ENCODE measurements at regions not wholly inside any gene's neighbourhood (a gene's known extent, or its start where the extent isn't known, plus 50 kb on each side); places are given as distances from the start of the nearest gene placed in this dataset.

DNA sequence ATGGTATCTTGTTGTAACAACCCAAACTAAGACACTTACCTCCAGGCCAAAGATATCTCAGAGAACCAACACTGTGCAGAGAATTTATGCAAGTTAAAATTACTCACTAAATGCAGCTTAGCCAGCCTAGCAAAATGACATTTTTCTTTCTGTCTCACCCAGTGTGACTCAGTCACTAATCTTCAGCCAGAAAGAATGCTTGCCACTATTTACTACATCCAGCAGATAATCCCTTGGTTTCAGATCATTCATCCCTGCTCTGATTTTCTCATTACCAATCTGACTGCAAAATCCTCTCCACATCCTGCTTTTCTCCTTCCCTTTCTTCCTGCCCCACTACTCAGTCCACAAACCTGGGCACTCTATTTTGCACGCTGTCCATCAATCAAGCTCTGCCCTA lies 93.5 kb upstream of the NEBL start:
- DNase-seq (ENCODE audit: low read depth) = peak; percentile 39

GRCh38 chr10:20988357-20988983 lies 91.4 kb upstream of the NEBL start:
- DNase-seq (ENCODE audit: low read depth) = no peak

DNA sequence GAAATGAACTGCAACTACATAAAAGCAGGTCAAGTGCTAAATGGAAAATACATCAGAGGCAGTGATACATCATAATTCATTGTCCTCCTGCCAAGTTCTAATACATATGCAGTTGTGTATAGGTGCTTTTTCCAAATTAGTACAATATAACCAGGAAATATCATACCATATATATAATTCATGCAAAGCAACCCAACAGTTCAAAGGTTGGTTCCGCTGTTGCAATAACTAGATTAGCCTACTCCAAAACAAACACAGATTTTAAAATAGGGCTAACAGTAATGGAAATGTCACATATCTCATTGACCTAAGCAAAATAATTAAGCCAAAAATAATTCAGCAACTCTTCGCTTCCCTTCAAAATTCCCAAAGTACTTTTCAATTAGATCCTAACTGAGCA lies 88.9 kb upstream of the NEBL start:
- no peak for DNase-seq (ENCODE audit: low read depth)

- DNase-seq (ENCODE audit: low read depth) = no peak
Observed at GRCh38 chr10:20984662-20985061, 87.6 kb upstream of the NEBL start.

GRCh38 chr10:20981419-20981953 lies 84.4 kb upstream of the NEBL start:
- DNase-seq (ENCODE audit: low read depth) = no peak

GRCh38 chr10:20978617-20979016 lies 81.5 kb upstream of the NEBL start:
- DNase-seq (ENCODE audit: low read depth) = no peak

GRCh38 chr10:20977300-20977699 lies 80.2 kb upstream of the NEBL start:
- DNase-seq (ENCODE audit: low read depth) = no peak

DNA sequence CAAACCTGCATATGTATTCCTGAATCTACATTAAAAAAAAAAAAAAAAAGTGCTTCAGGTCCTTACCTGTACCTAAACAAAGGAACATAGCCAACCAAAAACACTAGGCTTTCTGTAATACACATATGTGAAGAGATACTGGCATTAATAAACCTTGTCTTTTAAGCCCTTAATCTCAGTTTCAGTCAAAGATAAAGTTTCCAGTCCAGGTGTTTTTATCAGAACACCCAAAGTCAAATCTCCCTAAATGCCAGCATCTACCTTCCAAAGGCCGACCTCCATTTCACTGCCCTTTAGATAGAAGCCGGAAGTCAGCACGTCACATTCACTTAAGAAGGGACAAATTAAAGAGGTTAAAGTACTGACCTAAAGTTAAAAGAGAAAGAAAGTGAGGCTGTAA lies 79.8 kb upstream of the NEBL start:
- DNase-seq (ENCODE audit: low read depth) = no peak

GRCh38 chr10:20976390-20976789 lies 79.3 kb upstream of the NEBL start:
- no peak for DNase-seq (ENCODE audit: low read depth)

DNA sequence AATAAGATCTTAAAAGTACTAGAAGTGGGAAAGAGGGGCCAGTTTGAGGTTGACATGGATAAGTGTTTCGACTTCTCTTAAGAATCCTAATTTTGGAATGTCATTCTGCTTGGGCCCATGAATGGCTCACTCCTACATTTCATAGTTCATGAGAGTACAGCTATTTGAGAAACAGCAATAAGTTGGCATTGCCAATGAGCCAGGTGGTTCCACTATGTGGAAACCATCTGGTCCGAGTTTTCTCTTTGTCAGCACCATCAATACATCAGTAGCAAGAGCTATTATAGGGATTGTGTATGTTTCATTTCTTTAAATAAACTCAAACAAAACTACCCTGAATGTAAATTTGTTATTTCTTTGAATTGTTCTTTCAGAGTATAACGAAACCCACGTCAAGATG lies 78.1 kb upstream of the NEBL start:
- DNase-seq (ENCODE audit: low read depth) = no peak

DNA sequence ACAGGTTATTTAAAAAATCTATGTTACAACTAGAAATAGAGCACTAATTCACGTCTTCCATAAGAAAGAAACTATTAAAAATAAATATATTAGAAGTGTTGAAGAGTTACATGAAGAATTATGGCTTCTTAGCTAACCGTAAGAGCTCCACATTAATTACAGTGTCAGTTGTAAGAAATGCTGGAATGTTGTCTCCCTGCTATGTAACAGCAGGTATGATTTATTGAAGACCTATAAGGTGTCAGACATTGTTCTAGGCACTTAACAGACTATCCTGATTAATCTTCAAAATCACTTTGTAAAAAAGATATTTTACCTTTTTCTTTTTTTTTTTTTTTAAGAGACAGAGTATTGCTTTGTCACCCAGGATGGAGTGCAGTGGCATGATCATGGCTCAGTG lies 75.8 kb upstream of the NEBL start:
- no peak for DNase-seq (ENCODE audit: low read depth)

- DNase-seq (ENCODE audit: low read depth) = no peak
Observed at GRCh38 chr10:20971901-20972300, 74.8 kb upstream of the NEBL start.

DNA sequence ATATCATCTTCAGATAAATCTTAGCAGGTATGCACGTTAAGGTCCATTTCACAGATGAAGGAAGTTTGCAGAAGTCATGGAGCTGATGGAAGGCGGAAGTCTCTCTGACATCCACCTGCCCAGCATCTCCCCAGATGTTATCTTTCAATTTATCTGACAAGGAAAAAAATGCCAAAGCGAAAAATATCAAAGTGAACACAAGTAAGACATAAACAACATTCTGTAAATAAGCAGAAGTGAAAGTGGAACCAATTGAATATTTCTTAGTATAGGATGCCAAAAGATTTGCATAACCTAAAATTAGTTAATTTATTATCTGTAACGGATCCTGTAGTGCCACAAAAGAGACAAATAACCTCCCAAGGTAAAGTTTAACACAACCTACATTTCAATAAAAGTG lies 73.6 kb upstream of the NEBL start:
- no peak for DNase-seq (ENCODE audit: low read depth)

- DNase-seq (ENCODE audit: low read depth) = peak; percentile 6
Observed at GRCh38 chr10:20970044-20970443, 72.9 kb upstream of the NEBL start.

GRCh38 chr10:20966426-20966825 lies 69.3 kb upstream of the NEBL start:
- DNase-seq (ENCODE audit: low read depth) = no peak

- DNase-seq (ENCODE audit: low read depth) = no peak
Observed at GRCh38 chr10:20963721-20964595, 66.8 kb upstream of the NEBL start.

- no peak for DNase-seq (ENCODE audit: low read depth)
Observed at GRCh38 chr10:20963056-20963455, 65.9 kb upstream of the NEBL start.

- DNase-seq (ENCODE audit: low read depth) = no peak
Observed at GRCh38 chr10:20962165-20962564, 65.1 kb upstream of the NEBL start.

DNA sequence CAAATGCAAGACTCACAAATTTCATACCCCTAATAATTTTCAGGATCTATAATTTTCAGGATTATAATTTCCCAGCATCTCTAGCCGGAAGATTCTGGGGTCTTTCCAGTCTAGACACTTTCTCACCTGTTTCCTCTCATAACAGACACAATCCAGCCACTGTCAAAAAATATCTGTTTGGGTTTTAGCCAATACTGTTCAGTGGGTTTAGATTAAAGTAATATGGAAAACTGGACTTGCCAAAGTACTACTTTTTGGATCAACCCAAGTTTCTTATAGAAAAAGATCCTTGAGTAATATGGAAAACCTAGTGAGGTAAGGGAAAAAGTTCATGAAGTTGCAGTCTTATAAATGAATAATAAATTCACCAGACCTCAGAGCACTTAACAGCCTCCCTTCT lies 62.1 kb upstream of the NEBL start:
- DNase-seq (ENCODE audit: low read depth) = no peak

DNA sequence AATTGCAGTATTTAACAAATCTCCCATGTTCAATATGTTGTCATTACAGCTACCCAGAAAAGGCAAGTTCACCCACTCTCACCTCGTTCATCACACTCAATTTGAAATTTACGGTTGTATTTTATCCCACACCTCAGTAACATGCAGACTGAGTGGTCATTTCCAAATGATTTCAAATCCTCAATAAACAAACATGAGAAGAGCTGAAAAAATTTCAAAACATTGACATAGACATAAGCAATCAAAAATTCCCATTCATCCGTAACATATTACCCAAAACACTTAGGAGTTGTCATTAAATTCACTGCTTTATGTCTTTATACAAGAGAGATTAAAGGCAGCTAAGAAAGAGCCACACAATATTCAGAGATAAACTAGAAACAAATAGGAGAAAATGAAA lies 61.7 kb upstream of the NEBL start:
- DNase-seq (ENCODE audit: low read depth) = no peak

DNA sequence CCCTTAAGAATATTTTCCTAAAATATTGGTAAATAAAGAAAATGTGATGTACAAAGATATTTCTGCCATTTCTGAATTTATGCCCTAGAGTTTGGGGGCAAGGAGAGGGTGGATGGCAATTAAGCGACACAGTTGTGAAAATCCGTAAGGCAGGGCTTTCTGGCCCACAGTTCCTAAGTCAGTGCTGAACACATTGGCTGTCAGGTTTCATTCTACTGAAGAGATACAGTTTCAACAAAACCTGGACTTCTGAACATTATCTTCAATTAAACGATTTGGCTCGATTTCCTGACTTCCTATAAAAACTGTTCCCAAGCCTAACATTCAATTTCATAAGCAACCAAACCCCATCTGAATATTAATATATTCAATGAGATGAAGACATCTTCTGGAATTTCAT lies 61.1 kb upstream of the NEBL start:
- no peak for DNase-seq (ENCODE audit: low read depth)

- DNase-seq (ENCODE audit: low read depth) = no peak
Observed at GRCh38 chr10:20957744-20958143, 60.6 kb upstream of the NEBL start.

- no peak for DNase-seq (ENCODE audit: low read depth)
Observed at GRCh38 chr10:20956843-20957242, 59.7 kb upstream of the NEBL start.

Measured in LHCN-M2 (cell line).